ENCODE measurements at regions not wholly inside any gene's neighbourhood (a gene's known extent, or its start where the extent isn't known, plus 50 kb on each side); places are given as distances from the start of the nearest gene placed in this dataset.

DNA sequence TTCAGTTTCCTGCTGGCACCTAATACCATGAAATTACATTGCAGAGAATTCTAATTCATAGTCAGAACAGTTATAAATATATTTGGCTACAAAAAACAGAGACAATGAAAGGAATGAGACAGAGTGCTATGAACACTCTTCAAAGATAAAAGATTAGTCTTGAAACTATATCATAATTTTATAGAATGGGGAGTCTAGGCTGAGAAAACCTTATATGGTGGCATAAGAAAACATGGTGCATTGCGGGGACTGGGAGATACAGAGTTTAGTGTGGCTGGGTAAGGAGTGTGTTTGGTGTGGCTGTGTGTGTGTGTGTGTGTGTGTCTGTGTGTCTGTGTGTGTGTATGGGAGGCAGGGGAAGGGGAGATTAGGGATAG is 64.5 kb upstream of the CTLA4 start:
- TF ChIP-seq POLR2A (IDR thresholded peaks at IDR 0.05; ENCODE audit: low read depth, low read length) (no peak), POLR2AphosphoS5 (IDR thresholded peaks at IDR 0.05; ENCODE audit: low read depth, low read length) (no peak), TAF1 (IDR thresholded peaks at IDR 0.05; ENCODE audit: borderline replicate concordance, low read depth, low read length) (no peak)
